Keratinocyte (primary cell): ENCODE measurements at regions not wholly inside any gene's neighbourhood (a gene's known extent, or its start where the extent isn't known, plus 50 kb on each side); places are given as distances from the start of the nearest gene placed in this dataset.

Experiments used
- DNase-seq: peaks from one replicate; pipeline ENCODE4 v3.0.0-alpha.2; 2011; ENCODE audit warnings: low read depth, missing footprints, low spot score
- FAIRE-seq: peaks from 2 replicates; lab custom pipeline; 2011; peaks lifted over from hg19 to GRCh38; lab: Jason Lieb, UNC
- H2AFZ ChIP-seq: 2 replicates; pipeline ENCODE4 v1.6.0; 2012; ENCODE audit warnings: low read length, control low read depth, inconsistent platforms; ENCODE audit not compliant: control insufficient read depth
- H3K27ac ChIP-seq: 2 replicates; pipeline ENCODE4 v1.5.1; 2011; ENCODE audit warnings: low read length; ENCODE audit not compliant: control insufficient read depth, insufficient read depth
- H3K27me3 ChIP-seq: 3 replicates; pipeline ENCODE4 v1.6.0; 2011; ENCODE audit warnings: low read length; ENCODE audit not compliant: control insufficient read depth, insufficient read depth; ENCODE audit errors: extremely low read depth
- H3K36me3 ChIP-seq, 2 experiments: 2 replicates in 1 of 2; 3 replicates in 1 of 2; pipeline ENCODE4 v1.5.1; 2011; ENCODE audit warnings: low read length in 2 of 2, mild to moderate bottlenecking in 1 of 2; ENCODE audit not compliant: control insufficient read depth in 2 of 2, insufficient read depth in 2 of 2; ENCODE audit errors: extremely low read depth in 1 of 2
- H3K4me1 ChIP-seq: 3 replicates; pipeline ENCODE4 v1.5.1; 2011; ENCODE audit warnings: low read length; ENCODE audit not compliant: control insufficient read depth, insufficient read depth; ENCODE audit errors: extremely low read depth
- H3K4me2 ChIP-seq: 3 replicates; pipeline ENCODE4 v1.6.0; 2011; ENCODE audit warnings: low read depth, low read length; ENCODE audit not compliant: control insufficient read depth, insufficient read depth; ENCODE audit errors: extremely low read depth
- H3K4me3 ChIP-seq, 3 experiments: fragments of 200-600 bp in 1 of 3; sonication (generic) in 1 of 3; 2 replicates in 2 of 3; 3 replicates in 1 of 3; pipeline ENCODE4 v1.5.1; 2011 to 2016; ENCODE audit warnings: low read length in 3 of 3, mild to moderate bottlenecking in 3 of 3, control low read depth in 2 of 3, inconsistent platforms in 1 of 3, low read depth in 1 of 3, mixed read lengths in 1 of 3, mixed run types in 1 of 3, moderate library complexity in 1 of 3; ENCODE audit not compliant: control insufficient read depth in 2 of 3, insufficient read depth in 2 of 3; ENCODE audit errors: extremely low read depth in 1 of 3
- H3K79me2 ChIP-seq: 2 replicates; pipeline ENCODE4 v1.6.0; 2012; ENCODE audit warnings: low read length; ENCODE audit not compliant: control insufficient read depth, insufficient read depth
- H3K9ac ChIP-seq: 3 replicates; pipeline ENCODE4 v1.6.0; 2011; ENCODE audit warnings: low read length; ENCODE audit not compliant: control insufficient read depth, insufficient read depth; ENCODE audit errors: extremely low read depth
- H3K9me1 ChIP-seq: 3 replicates; pipeline ENCODE4 v1.6.0; 2011; ENCODE audit warnings: low read length; ENCODE audit not compliant: control insufficient read depth, insufficient read depth; ENCODE audit errors: extremely low read depth
- H3K9me3 ChIP-seq: 2 replicates; pipeline ENCODE4 v1.5.1; 2012; ENCODE audit warnings: low read depth, low read length; ENCODE audit not compliant: control insufficient read depth
- H4K20me1 ChIP-seq: 3 replicates; pipeline ENCODE4 v1.6.0; 2011; ENCODE audit warnings: low read length; ENCODE audit not compliant: control insufficient read depth, insufficient read depth; ENCODE audit errors: extremely low read depth
- CTCF ChIP-seq, 3 experiments: IDR thresholded peaks in 1 of 3; conservative IDR thresholded peaks in 1 of 3; optimal IDR thresholded peaks in 1 of 3; 2 replicates in 2 of 3; 3 replicates in 1 of 3; pipeline versions ENCODE3 to v1.5.1; 2011; ENCODE audit warnings: low read length in 3 of 3, mild to moderate bottlenecking in 3 of 3, moderate library complexity in 2 of 3, control low read depth in 1 of 3, inconsistent platforms in 1 of 3; ENCODE audit not compliant: insufficient read depth in 2 of 3; ENCODE audit errors: extremely low read depth in 1 of 3
- EZH2 ChIP-seq: IDR thresholded peaks from one replicate; pipeline ENCODE4 v1.6.1; 2012; ENCODE audit warnings: inconsistent platforms, mild to moderate bottlenecking, low read length, moderate library complexity
- dilution Hi-C: fragments of 300-500 bp; cut with MboI; formaldehyde crosslinking; loops from one replicate; pipeline ENCODE4 v1.7.0; 2020; ENCODE audit warnings: low sequenced_read_pairs; ENCODE audit not compliant: extremely low pct_ligation_motif_present

- Histone ChIP-seq H2AFZ (no peak overlapping the region), H3K9me1 (no peaks in the 10 kb centered on the region), H3K4me2 (no peak overlapping the region), H3K27me3 (peaks cover 36% of the 10 kb centered on the region), H3K79me2 (no peaks in the 10 kb centered on the region), H3K27ac (no peak overlapping the region), H3K4me3 (no peak overlapping the region), H3K4me1 (no peaks in the 10 kb centered on the region), H3K36me3 (no peaks in the 10 kb centered on the region), H3K9ac (no peak overlapping the region), H4K20me1 (no peaks in the 10 kb centered on the region), H3K9me3 (no peaks in the 10 kb centered on the region)
- TF ChIP-seq EZH2 (no peak), CTCF (optimal IDR thresholded peaks at IDR 0.05 in 1 of 3, IDR thresholded peaks at IDR 0.05 in 1 of 3, conservative IDR thresholded peaks at IDR 0.05 in 1 of 3; ENCODE audit: extremely low read depth in 1 of 3, insufficient read depth in 2 of 3, low read length in 3 of 3) (no peak)
- DNase-seq: no peak
- no peak for FAIRE-seq
- dilution Hi-C loops: no loop called here
Observed at GRCh38 chr2:71812736-71813135, 334.9 kb downstream of the CYP26B1 start.

DNA sequence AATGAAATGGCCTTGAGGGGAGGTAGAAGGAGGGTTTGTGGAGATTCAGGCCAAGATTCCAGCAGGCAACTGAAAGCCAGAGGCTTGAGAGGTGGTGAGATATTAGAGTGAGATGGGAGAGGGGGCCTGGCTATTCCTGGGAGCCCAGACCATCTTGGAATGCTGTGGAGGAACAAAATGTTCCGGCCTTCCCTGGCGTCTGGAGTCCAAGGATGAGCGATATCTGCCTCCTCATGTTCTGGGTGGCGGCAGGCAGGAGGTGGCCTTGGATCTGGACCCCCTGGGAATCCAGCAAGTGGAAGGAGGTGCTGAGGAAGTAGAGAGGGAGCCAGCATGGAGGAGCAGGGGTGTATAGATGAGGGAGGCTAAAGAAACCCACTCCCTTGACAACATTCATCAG, 335.9 kb downstream of the CYP26B1 start:
- no peak overlapping the region for H3K27ac ChIP-seq
- H3K9ac ChIP-seq: no peak overlapping the region
- H3K4me3 ChIP-seq: no peak overlapping the region
- DNase-seq: no peak
- peaks cover 34% of the 10 kb centered on the region for H3K27me3 ChIP-seq
- H3K4me2 ChIP-seq: no peak overlapping the region
- H3K36me3 ChIP-seq: no peaks in the 10 kb centered on the region
- H3K9me3 ChIP-seq: no peaks in the 10 kb centered on the region
- no peaks in the 10 kb centered on the region for H4K20me1 ChIP-seq
- no peaks in the 10 kb centered on the region for H3K4me1 ChIP-seq
- no peak for FAIRE-seq
- H2AFZ ChIP-seq: no peak overlapping the region
- no peak for TF ChIP-seq EZH2
- TF ChIP-seq CTCF (optimal IDR thresholded peaks at IDR 0.05 in 1 of 3, IDR thresholded peaks at IDR 0.05 in 1 of 3, conservative IDR thresholded peaks at IDR 0.05 in 1 of 3; ENCODE audit: extremely low read depth in 1 of 3, insufficient read depth in 2 of 3, low read length in 3 of 3): no peak
- dilution Hi-C loops: no loop called here
- no peaks in the 10 kb centered on the region for H3K9me1 ChIP-seq
- no peaks in the 10 kb centered on the region for H3K79me2 ChIP-seq
